EH (cell line): ENCODE measurements at regions not wholly inside any gene's neighbourhood (a gene's known extent, or its start where the extent isn't known, plus 50 kb on each side); places are given as distances from the start of the nearest gene placed in this dataset.
"Not testable (repeated sequence)": the region's sequence is repeated elsewhere in the genome, so short reads cannot be mapped to it uniquely, and the experiment has no call there.

Experiments used
- DNase-seq: peaks from one replicate; pipeline ENCODE4 v3.0.0-alpha.2; 2015; ENCODE audit warnings: low read depth

- DNase-seq, result no peak
Observed at GRCh38 chr3:115385774-115386730, 237.3 kb upstream of the GAP43 start.

GRCh38 chr3:115388166-115388565 lies 235.1 kb upstream of the GAP43 start:
- DNase-seq, result peak; percentile 22

GRCh38 chr3:115388811-115389210 lies 234.5 kb upstream of the GAP43 start:
- no peak for DNase-seq

- no peak for DNase-seq
Observed at GRCh38 chr3:115396801-115397200, 226.5 kb upstream of the GAP43 start.

GRCh38 chr3:115397433-115397832 lies 225.9 kb upstream of the GAP43 start:
- peak; percentile 45 for DNase-seq

GRCh38 chr3:115398506-115398905 lies 224.8 kb upstream of the GAP43 start:
- DNase-seq, result no peak

- DNase-seq, result no peak
Observed at GRCh38 chr3:115399750-115400149, 223.6 kb upstream of the GAP43 start.

- peak; percentile 90 for DNase-seq
Observed at GRCh38 chr3:115401298-115401697, 222.0 kb upstream of the GAP43 start.

GRCh38 chr3:115401851-115402501 lies 221.3 kb upstream of the GAP43 start:
- DNase-seq, result peak; percentile 93

GRCh38 chr3:115402651-115403050 lies 220.7 kb upstream of the GAP43 start:
- peak; percentile 68 for DNase-seq

GRCh38 chr3:115403786-115404185 lies 219.5 kb upstream of the GAP43 start:
- no peak for DNase-seq

GRCh38 chr3:115409596-115409995 lies 213.7 kb upstream of the GAP43 start:
- DNase-seq, result no peak

GRCh38 chr3:115414610-115415009 lies 208.7 kb upstream of the GAP43 start:
- not testable (repeated sequence) for DNase-seq

GRCh38 chr3:115415246-115415996 lies 207.9 kb upstream of the GAP43 start:
- DNase-seq, result no peak

GRCh38 chr3:115418583-115418982 lies 204.7 kb upstream of the GAP43 start:
- no peak for DNase-seq

- DNase-seq, result no peak
Observed at GRCh38 chr3:115420086-115420485, 203.2 kb upstream of the GAP43 start.

GRCh38 chr3:115423170-115423569 lies 200.1 kb upstream of the GAP43 start:
- DNase-seq, result no peak

- peak; percentile 20 for DNase-seq
Observed at GRCh38 chr3:115428841-115429240, 194.5 kb upstream of the GAP43 start.

GRCh38 chr3:115436767-115437301 lies 186.5 kb upstream of the GAP43 start:
- peak; percentile 98 for DNase-seq

GRCh38 chr3:115438799-115439198 lies 184.5 kb upstream of the GAP43 start:
- no peak for DNase-seq

GRCh38 chr3:115445559-115445958 lies 177.8 kb upstream of the GAP43 start:
- no peak for DNase-seq

- no peak for DNase-seq
Observed at GRCh38 chr3:115448851-115449250, 174.5 kb upstream of the GAP43 start.
